ENCODE measurements at regions not wholly inside any gene's neighbourhood (a gene's known extent, or its start where the extent isn't known, plus 50 kb on each side); places are given as distances from the start of the nearest gene placed in this dataset.

DNA sequence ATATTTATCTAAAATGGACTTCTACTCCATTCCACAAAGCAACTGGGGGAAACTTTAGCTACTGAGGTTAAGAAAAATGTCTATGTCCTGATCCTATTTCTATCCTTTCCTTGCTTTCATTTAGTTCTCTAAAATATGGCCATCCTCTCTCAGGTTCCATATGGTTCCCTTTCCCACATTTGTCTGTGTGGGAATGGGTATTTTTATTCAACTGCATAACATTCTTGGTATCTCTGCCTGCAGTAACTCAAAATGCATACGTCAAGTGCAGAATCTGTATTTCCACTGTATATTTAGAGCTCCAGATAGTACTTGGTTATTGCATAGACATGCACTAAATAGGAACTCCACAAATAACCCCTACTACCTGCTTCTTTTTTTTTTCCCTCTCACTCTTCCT lies 130.6 kb upstream of the BTG1 start:
- DNase-seq (ENCODE audit: extremely low read depth, low read depth): no peak
- H3K4me3 ChIP-seq (replicated peaks; ENCODE audit: low read depth, low read length): no peak overlapping the region
- TF ChIP-seq, protein P1, sequence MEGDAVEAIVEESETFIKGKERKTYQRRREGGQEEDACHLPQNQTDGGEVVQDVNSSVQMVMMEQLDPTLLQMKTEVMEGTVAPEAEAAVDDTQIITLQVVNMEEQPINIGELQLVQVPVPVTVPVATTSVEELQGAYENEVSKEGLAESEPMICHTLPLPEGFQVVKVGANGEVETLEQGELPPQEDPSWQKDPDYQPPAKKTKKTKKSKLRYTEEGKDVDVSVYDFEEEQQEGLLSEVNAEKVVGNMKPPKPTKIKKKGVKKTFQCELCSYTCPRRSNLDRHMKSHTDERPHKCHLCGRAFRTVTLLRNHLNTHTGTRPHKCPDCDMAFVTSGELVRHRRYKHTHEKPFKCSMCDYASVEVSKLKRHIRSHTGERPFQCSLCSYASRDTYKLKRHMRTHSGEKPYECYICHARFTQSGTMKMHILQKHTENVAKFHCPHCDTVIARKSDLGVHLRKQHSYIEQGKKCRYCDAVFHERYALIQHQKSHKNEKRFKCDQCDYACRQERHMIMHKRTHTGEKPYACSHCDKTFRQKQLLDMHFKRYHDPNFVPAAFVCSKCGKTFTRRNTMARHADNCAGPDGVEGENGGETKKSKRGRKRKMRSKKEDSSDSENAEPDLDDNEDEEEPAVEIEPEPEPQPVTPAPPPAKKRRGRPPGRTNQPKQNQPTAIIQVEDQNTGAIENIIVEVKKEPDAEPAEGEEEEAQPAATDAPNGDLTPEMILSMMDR (IDR thresholded peaks at IDR 0.05; ENCODE audit: low read depth, low read length, missing control alignments): no peak

DNA sequence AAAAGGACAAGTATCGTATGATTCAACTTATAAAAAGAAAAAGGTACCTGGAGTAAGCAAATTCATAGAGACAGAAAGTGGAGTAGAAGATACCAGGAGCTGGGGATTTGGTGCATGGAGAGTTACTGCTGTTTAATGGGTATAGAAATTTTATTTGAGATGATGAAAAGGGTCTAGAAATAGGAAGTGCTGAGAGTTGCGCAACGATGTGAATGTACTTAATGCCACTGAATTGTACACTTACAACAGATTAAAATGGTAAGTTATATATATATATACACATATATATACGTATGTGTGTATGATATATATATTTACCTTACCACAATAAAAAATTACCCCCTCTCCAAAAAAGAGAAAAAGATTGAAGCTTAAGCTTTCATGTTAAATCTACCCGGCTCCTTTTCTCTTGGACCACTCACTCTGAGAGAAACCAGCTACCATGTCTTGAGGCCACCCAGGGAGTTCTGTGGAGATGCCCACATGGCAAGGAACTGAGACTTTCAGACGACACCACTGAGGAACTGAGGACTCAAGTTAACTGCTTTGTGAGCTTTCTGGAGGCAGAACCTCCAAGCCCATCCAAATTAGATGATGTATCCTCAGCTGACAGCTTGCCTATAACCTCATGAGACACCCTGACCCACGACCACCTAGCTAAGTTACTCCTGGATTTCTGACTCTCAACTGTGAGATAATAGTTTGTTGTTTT lies 130.0 kb upstream of the BTG1 start:
- TF ChIP-seq, protein P1 (IDR thresholded peaks at IDR 0.05; ENCODE audit: low read depth, low read length, missing control alignments): no peak
- H3K4me3 ChIP-seq (replicated peaks; ENCODE audit: low read depth, low read length): no peak overlapping the region
- no peak for DNase-seq (ENCODE audit: extremely low read depth, low read depth)

DNA sequence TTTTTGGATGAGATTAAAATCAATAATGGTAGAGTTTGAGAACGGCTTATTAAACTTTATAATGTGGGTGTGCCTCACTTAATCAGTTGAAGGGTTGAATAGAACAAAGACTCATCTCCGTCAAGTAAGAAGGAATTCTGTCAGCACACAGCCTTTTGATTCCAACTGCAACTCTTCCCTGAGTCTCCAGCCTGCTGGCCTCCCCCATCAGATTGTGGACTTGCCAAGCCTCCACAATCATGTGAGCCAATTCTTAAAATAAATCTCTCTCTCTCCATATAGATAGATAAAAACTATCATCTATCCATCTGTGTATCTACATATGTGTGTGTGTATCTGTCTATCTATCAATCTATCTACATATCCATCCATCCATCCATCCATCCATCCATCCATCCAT lies 127.4 kb upstream of the BTG1 start:
- no peak overlapping the region for H3K4me3 ChIP-seq (replicated peaks; ENCODE audit: low read depth, low read length)
- TF ChIP-seq, protein P1 (IDR thresholded peaks at IDR 0.05; ENCODE audit: low read depth, low read length, missing control alignments): no peak
- no peak for DNase-seq (ENCODE audit: extremely low read depth, low read depth)

DNA sequence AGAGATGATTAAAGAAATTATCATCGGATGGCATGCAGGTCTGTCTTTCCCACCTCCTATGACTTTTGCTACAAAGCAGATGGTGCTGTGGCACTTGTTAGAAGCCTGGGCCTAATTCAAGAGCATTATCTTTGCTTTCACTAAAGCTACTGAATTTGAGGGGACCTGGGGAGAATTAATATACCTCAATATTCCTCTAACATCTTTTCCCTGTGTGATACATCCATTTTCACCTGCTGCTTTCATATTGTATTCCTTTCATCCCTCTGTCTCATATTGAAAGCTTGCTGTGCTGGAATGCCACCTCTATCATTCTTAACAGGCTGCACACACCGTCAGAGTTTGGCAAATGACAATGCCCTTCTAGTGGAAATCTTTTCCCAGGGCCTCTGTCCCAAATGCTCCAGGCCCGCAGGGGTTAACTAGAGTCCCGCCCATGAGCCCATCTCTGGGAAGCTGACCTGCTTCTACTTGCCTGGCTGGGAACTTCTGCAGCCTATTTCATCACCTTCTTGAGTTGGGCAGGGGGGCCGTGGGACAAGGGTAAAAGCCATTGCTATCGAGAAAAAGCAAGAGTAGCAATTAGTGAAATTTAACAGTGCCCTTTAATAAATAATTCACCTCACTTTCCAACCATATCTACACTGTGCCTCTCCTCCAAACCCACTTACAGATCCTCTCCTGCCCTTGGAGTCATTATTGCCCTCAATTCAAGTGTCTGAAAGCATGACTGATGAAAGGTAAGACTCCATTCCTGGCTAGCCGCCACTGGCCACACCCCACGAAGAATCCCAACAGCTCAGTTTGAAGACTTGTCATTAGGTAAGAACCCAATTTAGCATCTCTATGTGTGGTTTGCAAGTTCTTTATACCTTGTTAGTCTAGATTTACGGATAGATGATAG lies 126.7 kb upstream of the BTG1 start:
- DNase-seq (ENCODE audit: extremely low read depth, low read depth): no peak
- TF ChIP-seq, protein P1 (IDR thresholded peaks at IDR 0.05; ENCODE audit: low read depth, low read length, missing control alignments): no peak
- H3K4me3 ChIP-seq (replicated peaks; ENCODE audit: low read depth, low read length): no peak overlapping the region

DNA sequence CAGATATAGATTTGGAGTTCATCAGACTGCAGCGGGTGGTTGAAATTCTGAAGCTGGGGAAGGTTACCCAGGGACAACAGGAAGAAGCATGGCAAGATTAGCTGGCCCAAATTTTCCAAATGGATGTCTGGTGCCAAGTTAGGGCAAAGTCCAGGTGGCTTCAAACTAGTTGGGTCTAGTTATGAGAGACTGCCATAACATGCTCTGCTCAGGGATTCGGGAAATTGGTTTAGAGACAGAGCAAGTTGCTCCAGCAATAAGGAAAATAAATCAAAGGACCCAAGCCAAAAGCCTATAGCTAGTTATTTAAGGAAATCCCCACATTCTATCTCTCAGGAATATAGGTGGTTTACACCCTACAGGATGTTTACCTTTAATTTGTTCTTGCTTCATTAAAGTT lies 125.7 kb upstream of the BTG1 start:
- no peak overlapping the region for H3K4me3 ChIP-seq (replicated peaks; ENCODE audit: low read depth, low read length)
- TF ChIP-seq, protein P1 (IDR thresholded peaks at IDR 0.05; ENCODE audit: low read depth, low read length, missing control alignments): no peak
- DNase-seq (ENCODE audit: extremely low read depth, low read depth): no peak

DNA sequence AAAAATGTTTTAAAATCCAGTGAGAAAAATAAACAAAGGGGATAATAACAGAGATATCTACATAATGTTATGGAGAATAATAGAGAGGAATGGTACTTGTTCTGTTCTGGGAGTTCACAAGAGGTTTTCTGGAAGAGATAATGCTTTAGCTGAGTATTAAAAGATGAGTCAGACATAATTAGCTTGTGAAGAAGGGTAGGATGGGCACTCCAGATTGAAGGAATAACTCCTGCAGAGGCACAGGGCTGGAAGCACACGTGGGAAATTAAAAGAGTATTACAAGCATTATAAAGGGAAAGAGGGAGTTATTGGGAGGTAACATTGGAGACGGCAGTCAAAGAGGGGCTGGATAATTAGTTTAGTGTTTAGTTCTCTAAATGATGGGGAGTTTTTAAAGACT lies 124.9 kb upstream of the BTG1 start:
- no peak overlapping the region for H3K4me3 ChIP-seq (replicated peaks; ENCODE audit: low read depth, low read length)
- no peak for DNase-seq (ENCODE audit: extremely low read depth, low read depth)
- TF ChIP-seq, protein P1 (IDR thresholded peaks at IDR 0.05; ENCODE audit: low read depth, low read length, missing control alignments): no peak
